Neural cell (in vitro differentiated cells): ENCODE measurements at regions not wholly inside any gene's neighbourhood (a gene's known extent, or its start where the extent isn't known, plus 50 kb on each side); places are given as distances from the start of the nearest gene placed in this dataset.

ENCODE experiments used
- H2AFZ ChIP-seq: fragments of 200-600, 300-800 bp; sonication (generic), shearing (Covaris generic); 2 replicates; pipeline ENCODE4 v1.6.0; 2014; ENCODE audit warnings: low read depth, mild to moderate bottlenecking, antibody characterized with exemption, low read length, moderate library complexity
- H3F3A ChIP-seq: fragments of 200-600 bp; shearing (Covaris generic); 2 replicates; pipeline ENCODE4 v1.6.1; 2016; ENCODE audit warnings: mild to moderate bottlenecking, moderate library complexity, mixed read lengths, antibody characterized with exemption, low read length; ENCODE audit not compliant: insufficient read depth, poor library complexity, severe bottlenecking
- H3K27ac ChIP-seq: fragments of 200-600, 300-800 bp; sonication (generic), shearing (Covaris generic); 2 replicates; pipeline ENCODE4 v1.5.1; 2014; ENCODE audit warnings: mild to moderate bottlenecking, low read length, moderate library complexity
- H3K27me3 ChIP-seq: fragments of 300-800, 200-600 bp; sonication (generic), shearing (Covaris generic); 2 replicates; pipeline ENCODE4 v1.6.0; 2014; ENCODE audit warnings: mild to moderate bottlenecking, low read depth, low read length, moderate library complexity; ENCODE audit not compliant: insufficient read depth
- H3K36me3 ChIP-seq: fragments of 300-800, 200-600 bp; sonication (generic), shearing (Covaris generic); 2 replicates; pipeline ENCODE4 v1.5.1; 2014; ENCODE audit warnings: mild to moderate bottlenecking, antibody characterized with exemption, low read length, moderate library complexity; ENCODE audit not compliant: insufficient read depth
- H3K4me2 ChIP-seq: fragments of 300-800, 200-600 bp; sonication (generic), shearing (Covaris generic); 2 replicates; pipeline ENCODE4 v1.6.0; 2014; ENCODE audit warnings: mild to moderate bottlenecking, low read length
- H3K4me3 ChIP-seq: fragments of 300-800, 200-600 bp; sonication (generic), shearing (Covaris generic); 2 replicates; pipeline ENCODE4 v1.5.1; 2014; ENCODE audit warnings: mild to moderate bottlenecking, low read length, moderate library complexity
- H3K79me2 ChIP-seq: fragments of 200-600 bp; shearing (Covaris generic); replicated peaks from 2 replicates; pipeline ENCODE4 v1.6.0; 2014; ENCODE audit warnings: mild to moderate bottlenecking, low read length, moderate library complexity; ENCODE audit not compliant: insufficient read depth
- H3K9ac ChIP-seq: fragments of 300-800, 200-600 bp; sonication (generic), shearing (Covaris generic); 2 replicates; pipeline ENCODE4 v1.6.1; 2016; ENCODE audit warnings: mild to moderate bottlenecking, low read length, mixed read lengths
- H3K9me2 ChIP-seq: fragments of 200-600 bp; shearing (Covaris generic); 2 replicates; pipeline ENCODE4 v1.6.1; 2016; ENCODE audit warnings: mild to moderate bottlenecking, low read length, mixed read lengths; ENCODE audit not compliant: insufficient read depth
- H3K9me3 ChIP-seq: fragments of 200-600, 300-800 bp; sonication (generic), shearing (Covaris generic); 2 replicates; pipeline ENCODE4 v1.6.1; 2016; ENCODE audit warnings: mild to moderate bottlenecking, mixed run types, low read length, moderate library complexity, mixed read lengths
- H4K20me1 ChIP-seq: fragments of 200-600 bp; shearing (Covaris generic); 2 replicates; pipeline ENCODE4 v1.6.1; 2016; ENCODE audit warnings: mild to moderate bottlenecking, mixed run types; ENCODE audit not compliant: insufficient read depth
- CTCF ChIP-seq: fragments of 450-650 bp; IDR thresholded peaks from 2 replicates; pipeline ENCODE4 v1.5.1; 2014; ENCODE audit warnings: antibody characterized with exemption, mild to moderate bottlenecking, moderate library complexity; ENCODE audit not compliant: poor library complexity, severe bottlenecking
- EP300 ChIP-seq: fragments of 450-650 bp; conservative IDR thresholded peaks from 2 replicates; pipeline ENCODE4 v1.6.1; 2014; ENCODE audit warnings: antibody characterized with exemption, mild to moderate bottlenecking, moderate library complexity; ENCODE audit not compliant: poor library complexity, severe bottlenecking
- EZH2 ChIP-seq: fragments of 200-600, 300-800 bp; shearing (Covaris generic), sonication (generic); IDR thresholded peaks from 2 replicates; pipeline ENCODE4 v1.6.1; 2014; ENCODE audit warnings: antibody characterized with exemption, low read length, borderline replicate concordance, mild to moderate bottlenecking; ENCODE audit not compliant: insufficient read depth, poor library complexity, severe bottlenecking
- MXI1 ChIP-seq: fragments of 450-650 bp; conservative IDR thresholded peaks from 2 replicates; pipeline ENCODE4 v1.6.1; 2014; ENCODE audit warnings: antibody characterized with exemption, mild to moderate bottlenecking; ENCODE audit not compliant: poor library complexity, severe bottlenecking
- POLR2AphosphoS5 ChIP-seq: IDR thresholded peaks from 2 replicates; pipeline ENCODE4 v1.6.1; 2012
- RAD21 ChIP-seq: fragments of 450-650 bp; conservative IDR thresholded peaks from 2 replicates; pipeline ENCODE4 v1.6.1; 2014; ENCODE audit warnings: antibody characterized with exemption, mild to moderate bottlenecking, moderate library complexity
- REST ChIP-seq: IDR thresholded peaks from 2 replicates; pipeline ENCODE4 v1.6.1; 2012; ENCODE audit warnings: borderline replicate concordance
- SMC3 ChIP-seq: fragments of 450-650 bp; conservative IDR thresholded peaks from 2 replicates; pipeline ENCODE4 v1.6.1; 2014; ENCODE audit warnings: antibody characterized with exemption, mild to moderate bottlenecking, moderate library complexity; ENCODE audit not compliant: poor library complexity
- TAF1 ChIP-seq: IDR thresholded peaks from 2 replicates; pipeline ENCODE4 v1.6.1; 2012; ENCODE audit warnings: low read depth

- TF ChIP-seq SMC3 (no peak), EZH2 (no peak), MXI1 (no peak), TAF1 (no peak), REST (no peak), CTCF (no peak), EP300 (no peak)
- no peaks in the 10 kb centered on the region for H3K27me3 ChIP-seq
- H4K20me1 ChIP-seq, result no peaks in the 10 kb centered on the region
- no peak overlapping the region for H2AFZ ChIP-seq
- H3K27ac ChIP-seq, result no peak overlapping the region
- H3F3A ChIP-seq, result no peaks in the 10 kb centered on the region
- no peak overlapping the region for H3K9ac ChIP-seq
- no peaks in the 10 kb centered on the region for H3K36me3 ChIP-seq
- H3K9me3 ChIP-seq, result no peaks in the 10 kb centered on the region
- H3K79me2 ChIP-seq, result no peaks in the 10 kb centered on the region
- H3K9me2 ChIP-seq, result no peaks in the 10 kb centered on the region
- H3K4me3 ChIP-seq, result no peak overlapping the region
- no peak overlapping the region for H3K4me2 ChIP-seq
Measured at GRCh38 chr11:8747173-8747572, 64.6 kb downstream of the RPL27A start.

GRCh38 chr11:8748317-8748716, 65.7 kb downstream of the RPL27A start:
- no peaks in the 10 kb centered on the region for H3K79me2 ChIP-seq
- H3K36me3 ChIP-seq, result no peaks in the 10 kb centered on the region
- H3K9me3 ChIP-seq, result no peaks in the 10 kb centered on the region
- H3K4me3 ChIP-seq, result no peak overlapping the region
- H3K4me2 ChIP-seq, result no peak overlapping the region
- no peaks in the 10 kb centered on the region for H4K20me1 ChIP-seq
- H3K27ac ChIP-seq, result no peak overlapping the region
- H3K9me2 ChIP-seq, result no peaks in the 10 kb centered on the region
- no peaks in the 10 kb centered on the region for H3K27me3 ChIP-seq
- TF ChIP-seq RAD21 (no peak), REST (no peak), SMC3 (no peak), EP300 (no peak), TAF1 (no peak), CTCF (no peak), EZH2 (no peak), MXI1 (no peak), POLR2AphosphoS5 (no peak)
- no peak overlapping the region for H2AFZ ChIP-seq
- H3K9ac ChIP-seq, result no peak overlapping the region
- H3F3A ChIP-seq, result no peaks in the 10 kb centered on the region
